ENCODE measurements at regions not wholly inside any gene's neighbourhood (a gene's known extent, or its start where the extent isn't known, plus 50 kb on each side); places are given as distances from the start of the nearest gene placed in this dataset.
A peak's percentile ranks its signal among the peaks of the same experiment; 100 is the strongest.

- Mint-ChIP-seq H3K4me3 (no peak overlapping the region), H3K27ac (no peak overlapping the region), H3K4me1 (no peaks in the 10 kb centered on the region), H3K27me3 (peaks cover 7% of the 10 kb centered on the region), H3K9me3 (no peaks in the 10 kb centered on the region)
- ATAC-seq (no peak), DNase-seq (no peak)
Measured at GRCh38 chr11:122494221-122494620, 161.3 kb upstream of the UBASH3B start.

- Mint-ChIP-seq H3K27ac (no peak overlapping the region), H3K4me3 (no peak overlapping the region), H3K27me3 (peaks cover 7% of the 10 kb centered on the region), H3K9me3 (no peaks in the 10 kb centered on the region), H3K4me1 (no peaks in the 10 kb centered on the region)
- ATAC-seq = no peak
- no peak for DNase-seq
Measured at GRCh38 chr11:122491509-122491908, 164.0 kb upstream of the UBASH3B start.

DNA sequence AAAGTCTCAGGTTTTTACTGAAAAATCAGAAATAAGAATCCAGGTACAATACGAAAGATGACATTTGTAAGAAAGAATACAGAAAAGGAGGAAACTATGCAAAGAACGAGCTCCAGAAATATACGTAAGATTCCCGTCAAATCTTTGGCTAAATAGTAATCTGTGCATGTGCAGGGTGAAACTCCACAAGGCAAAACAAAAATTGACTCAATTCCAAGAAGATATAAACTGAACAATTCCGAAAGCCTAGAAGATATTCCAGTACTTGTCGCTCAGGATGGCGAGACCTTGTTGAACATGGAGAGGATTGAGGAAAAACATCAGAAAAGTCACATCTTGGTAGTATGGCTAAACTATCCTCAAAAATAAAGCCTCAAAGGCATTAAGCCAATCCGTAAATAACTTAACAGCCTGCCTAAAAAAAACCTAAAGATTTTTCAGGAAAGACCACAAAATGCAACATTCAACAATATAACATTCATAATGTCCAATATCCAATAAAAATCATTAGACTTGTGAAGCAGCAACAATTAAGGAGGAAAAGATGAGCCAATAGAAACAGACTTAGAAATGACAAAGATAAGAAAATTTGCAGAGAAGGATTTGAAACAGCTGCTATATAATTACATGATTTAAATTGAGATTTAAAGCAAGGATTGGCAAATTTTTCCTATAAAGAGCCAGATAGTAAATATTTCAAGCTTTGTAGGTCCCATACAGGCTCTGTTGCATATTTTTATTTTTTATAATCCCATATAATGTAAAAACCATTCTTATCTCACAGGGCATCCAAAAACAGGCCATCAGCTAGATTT lies 166.4 kb upstream of the UBASH3B start:
- Mint-ChIP-seq H3K27ac (no peak overlapping the region), H3K27me3 (peaks cover 7% of the 10 kb centered on the region), H3K4me1 (no peaks in the 10 kb centered on the region), H3K4me3 (no peak overlapping the region), H3K9me3 (peaks cover 0 to under 1% of the 10 kb centered on the region in 2 donors)
- no peak for ATAC-seq
- DNase-seq = no peak

DNA sequence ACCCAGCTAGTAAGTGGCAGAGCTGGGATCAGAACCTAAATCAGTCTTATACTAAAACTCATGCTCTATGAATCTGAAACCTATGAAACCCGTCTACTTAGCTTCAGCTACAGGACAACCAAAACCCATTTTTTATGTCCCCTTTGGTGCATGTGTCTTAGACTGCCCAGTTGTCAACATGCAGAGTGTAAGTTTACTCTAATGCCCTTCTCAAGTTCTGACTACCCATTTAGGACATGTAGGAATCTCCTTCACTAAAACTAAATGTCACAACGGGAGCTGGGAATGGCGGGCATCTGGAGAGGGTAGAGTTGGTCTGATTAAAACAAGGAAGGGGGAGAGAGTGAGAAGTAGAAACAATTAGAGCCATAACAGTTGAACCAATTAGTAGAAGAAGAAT lies 167.9 kb upstream of the UBASH3B start:
- H3K4me3 Mint-ChIP-seq = no peak overlapping the region
- no peak overlapping the region for H3K27ac Mint-ChIP-seq
- peaks cover 7% of the 10 kb centered on the region for H3K27me3 Mint-ChIP-seq
- no peak for ATAC-seq
- peaks cover 12 to 15% of the 10 kb centered on the region in 2 donors for H3K9me3 Mint-ChIP-seq
- no peaks in the 10 kb centered on the region for H3K4me1 Mint-ChIP-seq
- DNase-seq = no peak

GRCh38 chr11:122486793-122487495 lies 168.6 kb upstream of the UBASH3B start:
- no peak overlapping the region for H3K4me3 Mint-ChIP-seq
- ATAC-seq (peak; percentile 33), DNase-seq (no peak)
- H3K9me3 Mint-ChIP-seq = peaks cover 16 to 18% of the 10 kb centered on the region in 2 donors
- H3K27me3 Mint-ChIP-seq = peaks cover 7% of the 10 kb centered on the region
- no peak overlapping the region for H3K27ac Mint-ChIP-seq
- H3K4me1 Mint-ChIP-seq = no peaks in the 10 kb centered on the region

DNA sequence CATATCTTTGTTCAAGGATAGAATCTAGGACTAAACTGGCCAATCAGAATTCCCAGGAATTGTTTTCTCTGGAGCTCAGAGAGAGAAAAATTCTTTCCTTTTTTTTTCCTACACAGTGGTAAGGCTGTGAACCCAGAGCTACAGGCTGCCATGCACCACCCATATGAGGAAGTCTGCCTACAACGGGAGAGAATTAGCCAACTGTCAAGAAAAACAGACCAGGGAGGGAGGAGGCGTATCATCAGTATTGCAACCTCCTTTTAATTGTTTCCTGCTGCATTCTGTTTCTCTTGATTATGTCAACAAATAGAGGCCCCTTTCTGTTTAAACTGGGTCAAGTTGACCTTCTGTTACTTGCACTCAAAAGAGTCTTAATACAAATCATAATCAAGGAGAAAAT lies 176.5 kb upstream of the UBASH3B start:
- no peak overlapping the region for H3K27ac Mint-ChIP-seq
- H3K4me3 Mint-ChIP-seq = no peak overlapping the region
- H3K9me3 Mint-ChIP-seq = peaks cover 21 to 23% of the 10 kb centered on the region in 2 donors

GRCh38 chr11:122468965-122469364 lies 186.6 kb upstream of the UBASH3B start:
- no peak overlapping the region for H3K27ac Mint-ChIP-seq
- no peaks in the 10 kb centered on the region for H3K27me3 Mint-ChIP-seq
- H3K9me3 Mint-ChIP-seq = no peaks in the 10 kb centered on the region
- no peak for DNase-seq
- H3K4me3 Mint-ChIP-seq = no peak overlapping the region
- H3K4me1 Mint-ChIP-seq = no peaks in the 10 kb centered on the region
- no peak for ATAC-seq

More for the DNA sequence above, 176.5 kb upstream of the UBASH3B start:
- DNase-seq = no peak
- ATAC-seq = no peak
- Mint-ChIP-seq H3K4me1 (no peaks in the 10 kb centered on the region), H3K27me3 (peaks cover 12% of the 10 kb centered on the region)

GRCh38 chr11:122463530-122463929 lies 192.0 kb upstream of the UBASH3B start:
- ATAC-seq (no peak), DNase-seq (no peak)
- peaks cover 10 to 18% of the 10 kb centered on the region in 2 donors for H3K9me3 Mint-ChIP-seq
- H3K4me3 Mint-ChIP-seq = no peak overlapping the region
- no peaks in the 10 kb centered on the region for H3K4me1 Mint-ChIP-seq
- H3K27me3 Mint-ChIP-seq = no peaks in the 10 kb centered on the region
- H3K27ac Mint-ChIP-seq = no peak overlapping the region

DNA sequence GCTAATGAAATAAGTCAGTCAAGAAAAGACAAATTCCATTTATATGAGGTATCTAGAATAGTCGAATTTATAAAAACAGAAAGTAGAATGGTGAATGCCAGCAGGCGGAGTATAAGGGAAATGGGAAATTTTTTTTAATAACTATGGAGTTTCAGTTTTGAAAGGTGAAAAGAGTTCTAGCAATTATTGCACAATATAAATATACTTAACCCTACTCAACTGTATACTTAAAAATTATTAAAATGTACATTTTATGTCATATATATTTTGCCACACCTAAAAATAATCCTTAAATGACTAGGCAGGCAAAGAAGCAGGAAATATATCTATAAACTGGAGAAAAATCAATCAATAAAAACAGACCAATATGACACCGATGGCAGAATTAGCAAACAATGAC lies 196.5 kb upstream of the UBASH3B start:
- H3K4me3 Mint-ChIP-seq = no peak overlapping the region
- no peak for DNase-seq
- H3K4me1 Mint-ChIP-seq = no peaks in the 10 kb centered on the region
- peaks cover 5% of the 10 kb centered on the region for H3K27me3 Mint-ChIP-seq
- H3K27ac Mint-ChIP-seq = no peak overlapping the region
- H3K9me3 Mint-ChIP-seq = peaks cover 17 to 37% of the 10 kb centered on the region in 2 donors
- ATAC-seq = no peak

- Mint-ChIP-seq H3K4me3 (no peak overlapping the region), H3K4me1 (no peaks in the 10 kb centered on the region), H3K27ac (no peak overlapping the region), H3K9me3 (peaks cover 7 to 18% of the 10 kb centered on the region in 2 donors), H3K27me3 (peaks cover 8% of the 10 kb centered on the region)
- ATAC-seq = no peak
- DNase-seq = no peak
Measured at GRCh38 chr11:122453586-122453985, 201.9 kb upstream of the UBASH3B start.

DNA sequence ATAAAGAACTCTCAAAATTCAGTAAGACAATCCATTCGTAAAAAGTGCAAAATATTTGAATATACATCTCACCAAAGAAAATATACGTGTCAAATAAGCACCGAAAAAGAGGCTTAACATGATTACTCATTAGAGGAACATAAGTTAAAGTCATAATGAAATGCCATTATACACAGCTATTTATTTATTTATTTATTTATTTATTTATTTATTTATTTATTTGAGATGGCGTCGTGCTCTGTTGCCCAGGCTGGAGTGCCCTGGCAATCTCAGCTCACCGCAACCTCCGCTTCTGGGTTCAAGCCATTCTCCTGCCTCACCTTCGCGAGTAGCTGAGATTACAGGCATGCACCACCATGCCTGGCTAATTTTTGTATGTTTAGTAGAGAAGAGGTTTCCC lies 203.6 kb upstream of the UBASH3B start:
- ATAC-seq = no peak
- H3K27me3 Mint-ChIP-seq = peaks cover 8% of the 10 kb centered on the region
- H3K4me3 Mint-ChIP-seq = no peak overlapping the region
- no peaks in the 10 kb centered on the region for H3K4me1 Mint-ChIP-seq
- no peak for DNase-seq
- no peak overlapping the region for H3K27ac Mint-ChIP-seq
- H3K9me3 Mint-ChIP-seq = peaks cover 5 to 7% of the 10 kb centered on the region in 2 donors

GRCh38 chr11:122441666-122442035 lies 213.9 kb upstream of the UBASH3B start:
- Mint-ChIP-seq H3K4me1 (peaks cover 8% of the 10 kb centered on the region), H3K27ac (no peak overlapping the region), H3K9me3 (no peaks in the 10 kb centered on the region), H3K27me3 (peaks cover 8% of the 10 kb centered on the region), H3K4me3 (no peak overlapping the region)
- ATAC-seq = no peak
- no peak for DNase-seq

- no peaks in the 10 kb centered on the region for H3K9me3 Mint-ChIP-seq
- peaks cover 8% of the 10 kb centered on the region for H3K4me1 Mint-ChIP-seq
- no peak for DNase-seq
- H3K27me3 Mint-ChIP-seq = peaks cover 3% of the 10 kb centered on the region
- H3K4me3 Mint-ChIP-seq = peak overlapping the region in 1 of 2 donors; percentile 40
- ATAC-seq = no peak
- no peak overlapping the region for H3K27ac Mint-ChIP-seq
Measured at GRCh38 chr11:122440811-122441665, 214.5 kb upstream of the UBASH3B start.

GRCh38 chr11:122439866-122440810 lies 215.4 kb upstream of the UBASH3B start:
- peaks cover 8% of the 10 kb centered on the region for H3K4me1 Mint-ChIP-seq
- DNase-seq (no peak), ATAC-seq (no peak)
- peak overlapping the region in 1 of 2 donors; percentile 40 for H3K4me3 Mint-ChIP-seq
- H3K27me3 Mint-ChIP-seq = peaks cover 7% of the 10 kb centered on the region
- no peaks in the 10 kb centered on the region for H3K9me3 Mint-ChIP-seq
- H3K27ac Mint-ChIP-seq = no peak overlapping the region

DNA sequence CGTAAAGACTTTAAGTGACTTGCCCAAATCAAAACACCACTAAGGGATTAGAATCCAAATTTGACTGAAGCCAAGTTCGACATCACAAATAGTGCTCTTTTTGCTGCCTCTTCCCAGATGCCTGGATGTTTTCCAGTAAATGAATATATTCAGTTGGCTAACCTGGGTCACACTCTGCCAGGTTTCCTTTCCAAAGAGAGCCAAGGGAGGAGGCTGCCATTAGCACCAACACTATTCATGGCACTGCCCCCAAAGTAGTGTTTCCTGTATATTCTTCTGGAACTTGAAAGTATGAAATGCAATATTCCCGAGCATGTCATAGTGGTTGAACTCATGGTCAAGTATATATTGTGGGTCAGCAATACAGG lies 219.3 kb upstream of the UBASH3B start:
- Mint-ChIP-seq H3K4me1 (peaks cover 8% of the 10 kb centered on the region), H3K27ac (no peak overlapping the region), H3K27me3 (peaks cover 7% of the 10 kb centered on the region), H3K4me3 (no peak overlapping the region), H3K9me3 (no peaks in the 10 kb centered on the region)
- no peak for ATAC-seq
- DNase-seq = no peak

All from stimulated activated naive CD8-positive, alpha-beta T cell treated with anti-CD3 and anti-CD28 coated beads, Interleukin-15, amount 100 ng/mL, for 72 hours (primary cell).